Activated CD4-positive, alpha-beta T cell treated with anti-CD3 and anti-CD28 coated beads, Interleukin-2, amount 10 ng/mL, durations not matched to agents 7 days and 5 days (primary cell): ENCODE measurements at regions not wholly inside any gene's neighbourhood (a gene's known extent, or its start where the extent isn't known, plus 50 kb on each side); places are given as distances from the start of the nearest gene placed in this dataset.

Experiments
- CTCF ChIA-PET: fragments of 350-600 bp; sonication (Branson Sonifier 250); formaldehyde crosslinking; loops from one replicate; lab custom pipeline; 2021; ENCODE audit warnings: antibody characterized with exemption; lab: Charles Lee
- POLR2A ChIA-PET: fragments of 350-600 bp; sonication (Branson Sonifier 250); formaldehyde crosslinking; loops from one replicate; lab custom pipeline; 2021; ENCODE audit warnings: antibody characterized with exemption; lab: Charles Lee
- DNase-seq: peaks from one replicate; pipeline ENCODE4 v3.0.0-alpha.2; 2020
- H3K27ac Mint-ChIP-seq: one replicate; pipeline ENCODE4 v1.8.0; 2021; ENCODE audit warnings: mild to moderate bottlenecking, moderate library complexity, mixed read lengths
- H3K27me3 Mint-ChIP-seq: one replicate; pipeline ENCODE4 v1.8.0; 2021; ENCODE audit warnings: mixed read lengths
- H3K36me3 Mint-ChIP-seq: one replicate; pipeline ENCODE4 v1.8.0; 2021; ENCODE audit warnings: low read depth, mixed read lengths
- H3K4me1 Mint-ChIP-seq: one replicate; pipeline ENCODE4 v1.8.0; 2021; ENCODE audit warnings: mixed read lengths
- H3K4me3 Mint-ChIP-seq: one replicate; pipeline ENCODE4 v1.8.0; 2021; ENCODE audit warnings: mild to moderate bottlenecking, moderate library complexity, mixed read lengths
- H3K9me3 Mint-ChIP-seq: one replicate; pipeline ENCODE4 v1.8.0; 2021; ENCODE audit warnings: mixed read lengths

DNA sequence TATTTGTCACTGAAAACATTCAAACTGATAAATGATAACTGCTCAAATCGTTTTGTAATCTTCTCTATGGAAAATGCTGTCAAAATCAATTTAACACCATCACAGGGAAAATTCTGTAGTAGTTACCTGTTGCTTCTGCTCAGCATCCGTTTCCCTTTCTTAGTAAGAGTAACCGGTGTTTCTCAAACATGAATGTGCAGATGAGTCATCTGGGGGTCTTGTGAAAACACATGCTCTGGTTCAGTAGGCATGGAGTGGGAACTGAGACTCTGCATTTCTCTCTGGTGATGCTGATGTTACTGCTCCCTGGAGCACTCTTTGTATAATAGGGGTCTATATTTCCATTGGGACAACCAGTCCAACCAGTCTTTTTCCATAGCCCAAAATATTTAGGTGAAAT, 145.1 kb downstream of the SEMA6D start:
- no peaks in the 10 kb centered on the region for H3K9me3 Mint-ChIP-seq
- ChIA-PET CTCF (no interaction called here), POLR2A (no interaction called here)
- no peaks in the 10 kb centered on the region for H3K4me1 Mint-ChIP-seq
- no peaks in the 10 kb centered on the region for H3K36me3 Mint-ChIP-seq
- no peak overlapping the region for H3K27ac Mint-ChIP-seq
- no peaks in the 10 kb centered on the region for H3K27me3 Mint-ChIP-seq
- DNase-seq = no peak
- no peak overlapping the region for H3K4me3 Mint-ChIP-seq

DNA sequence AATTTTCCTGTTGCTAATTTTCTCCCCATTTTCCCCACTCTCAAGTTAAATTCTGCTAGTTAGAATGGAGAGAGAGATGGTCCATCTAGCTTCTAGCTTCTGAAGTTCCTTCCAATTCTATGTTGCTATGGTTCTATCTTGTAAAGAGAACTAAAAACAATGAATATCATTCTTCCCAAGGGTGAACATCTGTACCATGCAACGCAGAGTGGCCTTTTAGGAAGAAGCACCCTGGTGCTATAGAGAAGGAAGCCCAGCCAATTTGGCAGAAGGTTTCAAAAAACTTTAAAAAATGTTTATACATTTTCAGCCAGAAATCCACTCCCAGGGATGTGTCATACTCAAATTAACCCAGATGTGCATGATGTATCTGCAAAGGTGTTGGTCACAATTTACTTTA, 149.1 kb downstream of the SEMA6D start:
- H3K27me3 Mint-ChIP-seq = no peaks in the 10 kb centered on the region
- ChIA-PET POLR2A (no interaction called here), CTCF (no interaction called here)
- no peaks in the 10 kb centered on the region for H3K9me3 Mint-ChIP-seq
- H3K4me1 Mint-ChIP-seq = no peaks in the 10 kb centered on the region
- H3K4me3 Mint-ChIP-seq = no peak overlapping the region
- no peak for DNase-seq
- H3K36me3 Mint-ChIP-seq = no peaks in the 10 kb centered on the region
- no peak overlapping the region for H3K27ac Mint-ChIP-seq

DNA sequence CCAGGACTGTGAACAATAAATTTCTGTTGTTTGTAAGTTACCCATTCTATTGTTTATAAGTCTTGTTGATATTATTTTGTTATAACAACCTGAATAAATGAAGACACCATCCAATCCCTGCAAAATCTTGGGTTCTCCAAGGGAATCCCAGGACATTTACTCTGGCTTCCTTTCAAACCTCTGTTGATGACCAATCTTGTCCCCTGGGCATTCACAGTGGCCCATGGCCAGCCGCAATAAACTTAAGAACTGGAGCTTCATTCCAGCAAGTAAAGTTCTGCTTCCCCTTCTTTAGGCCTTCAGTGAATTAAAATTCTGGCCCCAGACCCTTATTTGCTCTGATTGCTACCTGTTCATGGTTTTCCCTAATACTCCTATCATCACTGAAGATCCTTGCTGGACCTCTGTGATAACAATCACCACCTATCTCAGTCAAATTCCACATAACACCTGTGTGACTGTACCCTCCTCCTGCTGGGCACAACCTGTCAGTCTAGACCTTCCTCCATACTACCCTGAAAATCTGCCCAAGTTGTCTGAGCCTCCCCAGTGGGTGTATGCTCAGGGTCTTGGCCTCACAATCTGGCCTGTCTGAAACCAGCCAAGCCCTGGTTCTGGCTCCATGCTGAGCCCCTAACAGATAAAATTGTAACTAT, 153.1 kb downstream of the SEMA6D start:
- no peak overlapping the region for H3K4me3 Mint-ChIP-seq
- no peaks in the 10 kb centered on the region for H3K36me3 Mint-ChIP-seq
- no peaks in the 10 kb centered on the region for H3K4me1 Mint-ChIP-seq
- no peaks in the 10 kb centered on the region for H3K27me3 Mint-ChIP-seq
- no peak for DNase-seq
- no peaks in the 10 kb centered on the region for H3K9me3 Mint-ChIP-seq
- CTCF ChIA-PET = no interaction called here
- POLR2A ChIA-PET = no interaction called here
- no peak overlapping the region for H3K27ac Mint-ChIP-seq

DNA sequence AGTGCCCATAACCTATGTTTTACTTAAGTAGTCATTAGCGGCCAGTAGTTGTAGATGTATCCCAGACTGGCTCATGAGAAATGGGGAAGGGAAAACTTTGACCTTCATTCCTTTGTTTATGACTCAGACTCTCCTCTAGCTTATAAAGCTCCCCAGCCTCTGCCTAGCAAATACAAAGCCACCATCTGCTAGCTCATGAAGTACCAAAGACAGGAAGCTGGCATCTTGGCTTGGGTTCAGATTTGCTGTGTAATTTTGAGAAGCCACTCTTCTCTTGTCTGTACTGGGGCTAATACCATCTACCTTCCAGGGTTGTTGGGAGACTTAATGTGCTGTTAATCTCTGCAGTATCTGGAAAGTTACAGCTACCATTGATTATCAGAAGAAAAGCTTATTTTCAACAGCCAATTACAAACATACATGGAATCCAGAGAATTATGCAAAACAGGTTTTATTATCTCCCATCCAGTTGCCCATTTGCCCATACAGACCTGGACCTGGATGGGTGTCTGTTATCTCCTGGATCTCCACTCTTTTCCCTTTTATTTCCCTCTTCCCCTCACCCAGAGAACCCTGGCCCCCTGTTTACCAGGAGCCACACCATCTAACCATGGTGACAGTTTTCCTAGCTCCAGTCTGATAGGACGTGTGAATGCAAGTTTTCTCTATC, 153.8 kb downstream of the SEMA6D start:
- POLR2A ChIA-PET = no interaction called here
- Mint-ChIP-seq H3K27me3 (no peaks in the 10 kb centered on the region), H3K36me3 (no peaks in the 10 kb centered on the region), H3K27ac (no peak overlapping the region), H3K9me3 (no peaks in the 10 kb centered on the region), H3K4me1 (no peaks in the 10 kb centered on the region), H3K4me3 (no peak overlapping the region)
- CTCF ChIA-PET = no interaction called here
- DNase-seq = no peak

DNA sequence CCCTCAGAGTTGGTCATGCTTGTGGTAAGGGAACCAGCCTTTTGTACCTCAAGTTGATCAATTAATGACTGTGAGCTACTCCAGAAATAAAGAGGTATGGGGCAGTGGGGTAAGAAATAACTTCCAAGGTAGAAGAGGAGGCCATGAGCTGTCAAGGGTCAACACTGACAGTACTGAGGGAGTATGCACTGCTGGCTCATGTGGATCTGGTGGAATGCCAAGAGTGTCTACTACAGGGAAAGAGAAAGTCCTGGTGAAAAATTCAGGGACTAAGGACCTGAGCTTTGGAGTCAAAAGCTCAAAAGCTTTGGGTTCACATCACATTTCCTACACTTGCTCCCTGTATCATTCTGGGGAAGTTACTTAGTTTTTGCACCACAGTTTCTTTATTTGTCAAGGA, 154.9 kb downstream of the SEMA6D start:
- POLR2A ChIA-PET = no interaction called here

DNA sequence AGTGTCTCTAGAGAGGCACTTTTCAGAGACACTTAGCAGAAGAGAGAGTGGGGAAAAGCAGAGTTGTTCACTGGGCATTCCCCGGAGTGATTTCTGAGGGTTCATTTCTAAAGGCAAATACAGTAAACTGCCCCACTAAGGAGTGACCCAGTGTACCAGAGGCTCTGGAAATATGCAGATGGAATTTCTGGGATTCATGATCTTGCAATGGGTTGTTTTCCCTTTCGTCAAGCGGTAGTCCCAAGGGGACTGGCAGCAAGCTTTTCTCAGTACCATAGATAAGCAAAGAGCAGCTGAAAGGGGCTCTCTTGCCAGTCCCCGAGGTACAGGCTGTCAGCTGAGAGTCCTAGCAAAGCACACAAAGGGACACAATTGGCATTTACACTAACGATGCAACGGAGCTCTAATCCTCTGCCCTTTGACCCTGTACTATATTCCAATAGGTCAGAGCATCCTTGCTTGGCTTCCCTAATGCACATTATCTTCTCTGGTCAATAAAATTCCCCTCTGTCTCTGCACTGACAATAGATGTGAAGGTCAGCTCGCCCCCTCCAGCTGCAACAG, 155.6 kb downstream of the SEMA6D start:
- no peaks in the 10 kb centered on the region for H3K27me3 Mint-ChIP-seq
- no peak for DNase-seq
- H3K27ac Mint-ChIP-seq = no peak overlapping the region
- CTCF ChIA-PET = interaction anchor here (0.6 kb wide), 1 partner anchor 351 kb away, joined by 5 read pairs; no protein-coding TSS in a partner anchor
- H3K4me3 Mint-ChIP-seq = no peak overlapping the region
- no peaks in the 10 kb centered on the region for H3K4me1 Mint-ChIP-seq
- POLR2A ChIA-PET = no interaction called here
- peaks cover 1% of the 10 kb centered on the region for H3K9me3 Mint-ChIP-seq
- H3K36me3 Mint-ChIP-seq = no peaks in the 10 kb centered on the region

More for the DNA sequence above, 154.9 kb downstream of the SEMA6D start:
- CTCF ChIA-PET = interaction anchor here (0.6 kb wide), 1 partner anchor 502 kb away, joined by 3 read pairs; no protein-coding TSS in a partner anchor
- Mint-ChIP-seq H3K4me3 (no peak overlapping the region), H3K9me3 (peaks cover 1% of the 10 kb centered on the region), H3K27ac (no peak overlapping the region), H3K36me3 (no peaks in the 10 kb centered on the region), H3K4me1 (no peaks in the 10 kb centered on the region), H3K27me3 (no peaks in the 10 kb centered on the region)
- no peak for DNase-seq

DNA sequence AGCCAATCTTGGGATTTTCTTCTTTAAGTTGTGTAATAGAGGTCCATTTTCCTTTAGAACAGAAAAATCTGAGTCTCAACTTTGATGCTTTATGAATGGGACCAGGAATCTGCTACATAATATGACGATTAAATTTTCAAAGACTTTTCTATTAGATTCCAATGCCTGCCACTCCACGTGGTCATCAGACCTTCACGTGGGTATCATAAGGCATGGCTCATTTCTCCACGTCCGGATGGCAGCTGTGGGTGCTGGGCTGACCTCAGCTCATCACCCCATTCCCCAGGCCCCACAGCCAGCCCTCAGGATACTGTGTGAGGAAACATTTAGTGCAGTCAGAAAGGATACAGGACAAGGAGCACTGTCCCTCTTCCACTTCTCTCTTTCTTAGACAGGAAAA, 159.7 kb downstream of the SEMA6D start:
- Mint-ChIP-seq H3K9me3 (peaks cover 1% of the 10 kb centered on the region), H3K27ac (no peak overlapping the region), H3K4me1 (no peaks in the 10 kb centered on the region), H3K27me3 (peaks cover 4% of the 10 kb centered on the region), H3K4me3 (no peak overlapping the region), H3K36me3 (no peaks in the 10 kb centered on the region)
- POLR2A ChIA-PET = no interaction called here
- CTCF ChIA-PET = no interaction called here
- no peak for DNase-seq

DNA sequence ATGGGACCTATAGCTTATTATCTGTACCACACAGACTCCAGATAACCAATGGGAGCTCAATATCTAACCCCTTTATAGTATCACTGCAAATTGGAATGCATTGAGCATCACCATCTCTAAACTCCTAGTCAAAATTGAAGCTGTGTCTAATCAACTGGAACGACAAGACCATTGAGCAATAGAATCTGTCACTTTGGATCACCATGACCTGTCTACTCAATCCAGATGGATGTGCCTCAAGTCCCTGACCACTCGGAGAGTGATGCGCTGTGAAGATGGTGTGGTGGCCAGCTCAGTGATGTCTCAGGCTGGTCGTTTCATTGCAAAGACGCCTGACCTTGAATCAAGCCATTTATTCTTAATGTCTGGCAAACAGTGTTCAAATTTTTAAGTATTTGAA, 160.5 kb downstream of the SEMA6D start:
- CTCF ChIA-PET = no interaction called here
- Mint-ChIP-seq H3K4me3 (no peak overlapping the region), H3K9me3 (peaks cover 1% of the 10 kb centered on the region), H3K36me3 (no peaks in the 10 kb centered on the region), H3K27ac (no peak overlapping the region), H3K4me1 (no peaks in the 10 kb centered on the region), H3K27me3 (peaks cover 4% of the 10 kb centered on the region)
- POLR2A ChIA-PET = no interaction called here
- DNase-seq = no peak

DNA sequence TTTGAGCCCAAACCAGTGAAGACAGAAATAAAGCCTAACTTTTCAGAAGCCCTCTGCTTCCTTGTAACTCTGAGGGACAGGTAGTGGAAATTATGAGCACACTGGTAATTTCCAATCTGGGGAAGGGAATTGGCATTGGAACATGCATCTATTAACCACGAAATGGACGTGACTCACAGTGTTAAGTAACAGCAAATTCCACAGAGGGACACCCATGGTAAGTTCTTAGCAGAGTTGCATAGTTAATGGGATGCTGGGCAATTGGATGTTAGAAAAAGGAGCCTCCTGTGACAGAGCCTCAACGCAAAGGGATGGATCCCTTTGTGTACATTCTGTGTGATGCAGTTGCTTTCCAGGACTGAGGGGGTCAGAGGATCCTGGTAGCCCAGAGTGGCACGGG, 168.6 kb downstream of the SEMA6D start:
- DNase-seq = no peak
- Mint-ChIP-seq H3K9me3 (no peaks in the 10 kb centered on the region), H3K36me3 (no peaks in the 10 kb centered on the region), H3K27ac (no peak overlapping the region), H3K4me3 (no peak overlapping the region), H3K27me3 (peaks cover 2% of the 10 kb centered on the region), H3K4me1 (no peaks in the 10 kb centered on the region)
- ChIA-PET POLR2A (no interaction called here), CTCF (no interaction called here)

DNA sequence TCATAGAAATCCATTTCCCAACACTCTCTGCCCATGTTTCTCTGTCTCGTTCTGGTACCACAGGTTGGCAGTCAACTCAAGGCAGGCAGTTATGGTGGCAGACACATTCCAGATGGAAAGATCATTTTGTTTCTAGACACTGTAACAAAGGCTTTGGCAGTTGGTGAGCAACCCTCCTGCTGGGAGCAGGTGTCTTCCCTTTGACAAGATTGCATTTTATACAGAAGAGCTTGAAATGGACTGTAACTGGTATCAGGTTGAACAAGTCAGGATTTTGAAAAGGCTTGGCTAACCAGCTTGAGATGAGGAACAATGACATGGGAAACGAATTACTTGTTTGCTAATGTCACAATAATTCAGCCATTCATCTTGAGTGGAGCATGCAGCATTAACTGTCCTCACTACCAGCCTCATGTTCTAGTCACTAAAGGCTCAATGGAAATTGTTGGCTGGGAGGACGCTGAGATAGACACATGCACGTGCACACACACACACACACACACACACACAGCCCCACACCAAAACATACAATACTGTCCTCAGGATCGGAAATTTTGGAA, 170.0 kb downstream of the SEMA6D start:
- CTCF ChIA-PET = interaction anchor here (0.6 kb wide), 1 partner anchor 1898 kb away, joined by 3 read pairs; no protein-coding TSS in a partner anchor
- DNase-seq = no peak
- no peaks in the 10 kb centered on the region for H3K4me1 Mint-ChIP-seq
- no peak overlapping the region for H3K4me3 Mint-ChIP-seq
- no peaks in the 10 kb centered on the region for H3K27me3 Mint-ChIP-seq
- H3K9me3 Mint-ChIP-seq = no peaks in the 10 kb centered on the region
- POLR2A ChIA-PET = no interaction called here
- no peaks in the 10 kb centered on the region for H3K36me3 Mint-ChIP-seq
- H3K27ac Mint-ChIP-seq = no peak overlapping the region

DNA sequence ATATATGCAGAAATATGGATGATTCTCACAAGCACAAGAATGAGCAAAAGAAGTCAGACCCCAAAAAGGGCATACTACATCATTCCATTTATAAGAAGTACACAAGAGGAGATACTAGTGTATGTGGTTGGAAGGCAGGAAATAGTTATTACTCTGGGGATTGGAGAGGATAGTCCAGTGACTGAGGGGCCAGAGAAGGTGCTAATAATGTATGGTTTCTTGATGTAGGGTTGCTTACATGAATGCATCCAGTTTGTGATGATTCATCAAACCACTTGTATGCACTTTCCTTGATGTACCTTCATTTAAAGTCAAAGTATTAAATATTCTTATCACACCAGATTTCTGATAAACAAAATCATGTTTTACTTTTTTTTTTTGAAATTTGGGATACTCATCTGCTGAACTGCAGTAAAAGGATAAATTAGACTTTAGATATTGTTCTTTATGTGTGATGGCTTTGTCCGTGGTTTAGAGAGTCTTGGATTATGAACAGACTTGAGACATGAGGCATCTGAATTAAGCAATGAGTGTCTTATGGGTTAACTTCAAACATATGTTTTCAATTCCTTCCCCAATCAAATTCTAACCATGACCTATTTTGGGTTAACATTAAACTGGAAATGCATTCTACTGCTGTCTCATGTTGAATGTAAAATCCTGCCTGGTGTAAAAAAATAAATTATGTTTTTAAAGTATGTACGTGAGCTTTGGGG, 171.2 kb downstream of the SEMA6D start:
- H3K27me3 Mint-ChIP-seq = no peaks in the 10 kb centered on the region
- no peak for DNase-seq
- H3K36me3 Mint-ChIP-seq = no peaks in the 10 kb centered on the region
- CTCF ChIA-PET = no interaction called here
- no peak overlapping the region for H3K4me3 Mint-ChIP-seq
- no peaks in the 10 kb centered on the region for H3K9me3 Mint-ChIP-seq
- H3K4me1 Mint-ChIP-seq = no peaks in the 10 kb centered on the region
- POLR2A ChIA-PET = no interaction called here
- H3K27ac Mint-ChIP-seq = no peak overlapping the region

DNA sequence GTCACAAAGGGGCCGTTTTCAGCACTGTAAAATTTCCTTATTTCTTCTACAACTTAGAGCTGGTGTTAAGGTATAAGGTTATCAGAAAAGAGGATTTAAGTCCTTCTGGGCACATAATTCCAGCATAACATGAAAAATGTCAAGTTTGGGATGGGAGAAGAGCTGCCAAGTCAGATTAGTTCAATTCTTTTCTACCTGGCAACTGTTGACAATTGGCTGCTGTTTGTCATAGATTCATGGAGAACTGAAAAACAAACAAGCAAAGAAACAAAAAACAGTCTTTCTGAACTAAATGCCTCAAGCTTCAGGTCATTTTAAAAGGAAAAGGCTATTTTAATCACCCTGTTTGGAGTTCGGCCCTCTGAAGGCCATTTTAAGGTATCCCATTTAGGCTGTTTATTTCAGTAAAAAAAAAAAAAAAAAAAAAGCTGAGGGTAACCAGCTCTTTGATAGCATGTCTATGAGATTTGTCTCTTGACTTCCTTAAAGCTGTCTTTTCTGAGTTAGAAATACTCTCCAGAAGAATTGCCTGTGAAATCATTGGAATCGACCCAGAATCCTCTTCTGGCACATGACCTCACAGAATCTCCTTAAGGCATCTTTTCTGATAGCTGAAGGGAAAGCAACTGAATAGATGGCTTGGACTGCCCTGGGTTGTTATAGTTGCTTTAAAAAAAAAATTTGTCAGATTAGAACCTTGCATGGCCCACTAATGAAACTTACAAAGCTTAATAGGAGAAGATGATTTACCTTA, 173.3 kb downstream of the SEMA6D start:
- CTCF ChIA-PET = no interaction called here
- POLR2A ChIA-PET = no interaction called here
- Mint-ChIP-seq H3K4me1 (no peaks in the 10 kb centered on the region), H3K27ac (no peak overlapping the region), H3K27me3 (no peaks in the 10 kb centered on the region), H3K9me3 (no peaks in the 10 kb centered on the region), H3K36me3 (no peaks in the 10 kb centered on the region), H3K4me3 (no peak overlapping the region)
- no peak for DNase-seq
